HG03045 (cell line): ENCODE measurements at regions not wholly inside any gene's neighbourhood (a gene's known extent, or its start where the extent isn't known, plus 50 kb on each side); places are given as distances from the start of the nearest gene placed in this dataset.

ENCODE experiments used
- ATAC-seq: cut with Tn5 transposase; IDR thresholded peaks from one replicate; pipeline ENCODE4 v1.9.1; 2021; ENCODE audit warnings: mild to moderate bottlenecking, moderate library complexity; ENCODE audit not compliant: unreplicated experiment

DNA sequence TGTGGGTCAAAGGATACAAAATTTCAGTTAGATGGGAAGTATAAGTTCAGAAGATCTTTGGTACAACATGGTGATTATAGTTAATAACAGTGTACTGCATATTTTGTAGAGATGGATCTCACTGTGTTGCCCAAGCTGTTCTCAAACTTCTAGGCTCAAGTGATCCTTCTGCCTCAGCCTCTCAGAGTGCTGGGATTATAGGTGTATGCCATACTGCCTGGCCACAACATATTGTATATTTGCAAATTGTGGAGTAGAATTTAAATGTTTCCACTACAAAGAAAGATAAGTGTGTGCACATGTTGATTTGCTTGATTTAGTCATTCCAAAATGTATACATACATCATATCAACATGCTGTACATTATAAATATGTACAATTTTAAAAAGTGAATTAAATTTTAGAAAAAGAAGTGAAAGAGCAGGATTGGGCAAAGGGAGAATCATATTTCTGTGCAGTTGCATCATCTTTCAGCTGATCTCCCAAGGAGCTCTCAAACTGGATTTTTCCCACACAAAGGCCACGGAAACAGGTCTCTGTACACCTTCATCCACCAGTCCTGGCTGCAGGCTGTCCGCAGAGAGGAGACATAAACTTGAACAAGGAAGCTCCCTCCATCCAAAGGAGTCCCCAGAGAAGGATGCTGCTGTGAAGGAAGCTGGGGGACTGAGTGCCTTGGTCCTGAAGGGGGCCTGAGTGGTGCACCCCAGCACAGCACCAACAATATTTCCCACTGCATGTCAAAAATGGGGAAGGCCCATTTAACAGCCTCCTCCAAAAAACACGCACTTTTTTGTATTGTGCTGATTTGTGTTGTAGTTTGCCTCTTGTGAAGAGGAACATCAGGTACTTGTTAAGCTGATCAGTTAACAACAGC lies 217.1 kb upstream of the GHITM start:
- no peak for ATAC-seq

DNA sequence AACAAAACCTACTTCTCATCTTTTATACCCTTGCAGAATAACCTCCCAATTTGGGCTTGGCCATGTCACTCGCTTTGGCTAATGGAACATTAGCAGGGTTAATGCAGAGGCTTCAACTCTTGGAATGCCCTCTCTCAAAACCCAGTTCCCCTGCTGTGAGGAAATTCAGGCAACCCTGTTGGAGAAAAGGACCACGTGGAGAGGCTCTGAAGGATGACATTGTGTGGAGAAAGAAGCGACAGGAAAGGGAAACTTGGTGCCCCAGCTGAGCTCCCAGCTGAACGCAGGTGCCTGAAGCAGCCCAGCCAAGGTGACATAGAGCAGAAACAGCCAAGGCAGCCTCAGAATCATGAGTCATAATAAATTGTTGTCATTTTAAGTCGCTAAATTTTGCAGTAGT lies 214.2 kb upstream of the GHITM start:
- ATAC-seq = no peak

DNA sequence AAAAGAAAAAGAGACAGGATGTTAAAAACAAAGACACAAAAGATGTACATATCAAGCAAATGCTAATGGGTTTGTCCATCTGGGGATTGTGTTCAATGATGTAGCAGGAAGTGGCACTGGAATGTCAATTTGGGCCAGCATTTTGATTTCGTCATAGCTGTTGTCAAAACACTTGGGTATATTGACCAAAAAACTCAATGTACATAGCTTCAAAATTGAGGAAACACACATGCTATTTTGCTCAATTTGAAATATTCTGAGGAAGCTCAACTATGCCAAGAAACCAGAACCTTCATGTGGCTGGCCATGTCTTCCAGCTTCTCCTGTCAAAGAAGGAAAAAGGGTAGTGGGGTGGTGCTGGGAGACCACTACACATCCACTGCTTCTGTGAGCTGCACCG lies 212.7 kb upstream of the GHITM start:
- ATAC-seq = no peak

DNA sequence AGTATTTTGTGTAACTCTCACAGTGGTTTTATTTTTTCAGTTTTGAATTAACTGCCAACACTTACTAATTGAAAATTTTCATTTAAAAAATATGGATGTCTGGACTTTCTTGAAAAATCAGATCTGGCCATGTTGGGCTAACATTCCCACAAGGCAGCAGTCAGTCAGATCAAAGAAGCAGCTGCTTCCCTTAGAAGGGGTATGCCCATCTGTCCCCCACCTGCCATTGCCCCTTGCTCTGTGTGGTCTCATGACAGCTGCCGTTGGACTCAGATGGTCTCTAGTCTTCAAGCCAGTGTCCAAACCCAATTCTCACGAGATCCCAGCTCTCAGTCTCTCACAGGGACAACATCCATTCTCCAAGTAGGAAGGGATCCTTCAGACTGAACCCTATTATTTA lies 212.1 kb upstream of the GHITM start:
- no peak for ATAC-seq

DNA sequence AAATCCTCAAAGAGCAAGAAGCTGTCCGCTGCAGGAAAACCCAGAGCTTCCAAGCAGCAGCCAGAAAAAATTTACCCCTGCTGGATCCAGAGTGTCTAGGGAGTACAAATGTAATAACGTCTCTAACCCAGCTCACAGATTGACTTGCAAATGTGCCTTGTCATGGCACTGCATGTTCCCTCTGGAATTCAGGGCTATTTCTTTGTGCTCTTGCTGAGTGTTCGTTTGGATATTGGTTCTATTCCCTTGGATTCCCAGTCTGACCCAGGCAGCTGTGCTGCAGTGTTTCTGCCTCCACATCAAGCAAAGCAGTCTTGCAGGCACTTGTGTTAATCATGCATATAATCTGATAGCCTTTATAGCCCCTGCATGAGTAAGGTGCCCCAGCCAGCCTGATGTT lies 209.9 kb upstream of the GHITM start:
- ATAC-seq = no peak

DNA sequence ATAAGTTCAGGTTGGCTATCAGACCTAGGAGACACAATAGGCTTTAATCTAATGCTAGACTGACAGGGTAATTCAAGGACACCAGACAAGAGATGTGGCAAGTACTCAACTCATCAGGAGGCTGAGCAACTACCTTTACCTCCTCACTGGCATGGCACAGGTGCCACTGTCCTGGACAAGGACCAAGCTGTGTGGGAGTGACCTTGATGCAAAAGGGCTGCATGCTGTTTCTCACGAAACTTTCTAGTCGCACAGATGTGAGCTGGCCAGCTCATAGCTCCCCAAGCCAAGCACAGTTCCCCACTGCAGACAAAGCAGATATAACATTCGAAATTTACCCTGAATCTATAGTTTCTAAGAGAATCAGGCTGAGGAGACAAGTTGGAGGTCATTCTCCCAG lies 207.6 kb upstream of the GHITM start:
- no peak for ATAC-seq

DNA sequence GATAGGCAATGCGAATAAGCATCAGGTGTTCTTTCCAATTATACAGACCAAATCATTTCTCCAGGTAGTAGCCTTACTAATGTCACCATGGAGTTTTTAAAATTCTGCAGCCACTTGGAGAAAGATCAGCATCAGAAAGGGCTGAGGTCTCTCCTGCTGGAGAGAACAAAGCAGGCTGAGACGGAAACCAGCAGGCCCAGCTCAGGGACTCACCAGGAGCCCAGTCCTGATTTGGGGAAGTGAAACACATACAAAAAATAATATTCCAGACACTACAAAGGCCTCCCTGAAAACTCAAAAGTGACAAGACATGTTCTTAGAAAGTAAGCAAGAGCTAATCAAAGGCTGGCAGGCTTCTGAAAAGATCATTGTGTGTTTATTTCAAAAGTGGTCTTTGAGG lies 207.1 kb upstream of the GHITM start:
- ATAC-seq = no peak

- no peak for ATAC-seq
Measured at GRCh38 chr10:83934062-83934461, 205.2 kb upstream of the GHITM start.

GRCh38 chr10:83934641-83935338 lies 204.5 kb upstream of the GHITM start:
- ATAC-seq = no peak

DNA sequence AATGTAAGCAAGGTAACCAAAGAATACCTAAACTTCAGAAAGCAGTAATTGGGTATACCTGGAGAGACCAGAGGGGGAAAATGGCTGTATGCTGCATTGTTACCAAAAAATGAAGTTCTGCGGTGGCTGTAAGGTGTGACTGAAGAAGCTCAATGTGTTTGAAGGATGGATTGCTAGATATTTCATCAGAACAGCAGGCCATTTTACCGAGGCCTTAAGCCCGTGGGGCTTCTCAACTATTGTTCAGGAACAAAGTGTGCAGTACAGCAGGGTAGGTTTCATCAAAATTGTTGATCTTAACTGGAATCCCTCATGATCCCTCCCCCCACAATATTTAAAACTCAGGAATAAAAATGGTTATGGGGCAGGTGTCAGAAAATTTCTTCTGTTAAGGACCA lies 204.0 kb upstream of the GHITM start:
- no peak for ATAC-seq

DNA sequence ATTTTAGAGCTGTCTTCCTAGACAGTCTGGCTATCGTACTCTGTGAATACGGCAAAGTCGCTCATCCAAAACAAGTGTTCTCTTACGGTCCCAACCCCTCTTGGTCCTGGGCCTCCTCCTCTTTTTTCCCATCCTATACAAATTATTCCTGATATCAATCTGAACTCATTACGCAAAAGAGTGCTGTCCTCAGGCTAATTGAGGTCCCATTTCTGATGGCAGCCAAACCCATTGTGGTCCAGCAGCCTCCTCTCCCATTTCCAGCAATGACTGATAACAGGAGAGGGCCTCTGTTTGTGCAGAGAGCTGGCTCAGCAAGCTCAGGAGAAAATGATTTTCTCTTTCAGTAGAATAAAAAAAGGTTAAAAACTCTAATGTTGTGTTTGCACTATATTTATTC lies 203.4 kb upstream of the GHITM start:
- no peak for ATAC-seq

DNA sequence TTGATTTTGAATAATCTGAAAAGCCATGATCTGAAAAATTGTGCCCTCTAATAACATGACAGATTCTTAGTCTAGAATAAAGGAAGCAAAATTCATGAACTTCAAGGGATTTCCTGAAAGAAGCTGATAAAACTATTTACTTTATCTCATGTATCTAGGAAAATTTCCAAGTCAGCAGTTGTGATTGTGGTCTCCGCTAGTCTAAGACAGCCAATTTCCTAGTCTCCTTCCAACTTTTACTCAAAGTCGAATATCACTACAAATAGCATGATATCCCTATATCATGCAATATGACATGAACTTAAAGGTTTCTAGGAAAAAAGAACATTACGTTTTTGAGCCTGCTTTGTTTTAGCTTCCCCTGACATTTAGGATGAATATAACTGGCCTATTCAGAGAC lies 202.1 kb upstream of the GHITM start:
- no peak for ATAC-seq

- no peak for ATAC-seq
Measured at GRCh38 chr10:83937826-83938225, 201.5 kb upstream of the GHITM start.

GRCh38 chr10:83941189-83941588 lies 198.1 kb upstream of the GHITM start:
- ATAC-seq = no peak

- no peak for ATAC-seq
Measured at GRCh38 chr10:83942410-83942809, 196.9 kb upstream of the GHITM start.

DNA sequence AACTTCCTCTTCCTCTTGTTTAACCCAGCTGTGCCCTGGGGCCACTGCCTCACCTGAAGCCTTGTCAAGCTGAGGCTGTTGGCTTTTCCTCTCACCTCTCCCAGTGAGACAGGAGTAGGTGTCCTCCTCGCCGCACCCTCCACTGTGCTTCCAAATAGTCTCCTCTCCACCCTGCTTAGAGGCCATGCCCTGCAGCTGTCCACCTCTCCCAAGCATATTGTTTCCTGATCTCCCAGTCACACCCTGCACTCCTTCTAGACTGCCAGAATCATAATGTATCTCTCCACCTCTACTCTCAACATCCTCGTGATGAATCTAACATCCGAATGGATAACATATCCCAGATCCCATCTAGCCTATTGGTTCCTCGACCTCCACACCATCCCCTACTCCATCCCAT lies 196.3 kb upstream of the GHITM start:
- ATAC-seq = no peak

GRCh38 chr10:83943920-83944319 lies 195.4 kb upstream of the GHITM start:
- no peak for ATAC-seq

DNA sequence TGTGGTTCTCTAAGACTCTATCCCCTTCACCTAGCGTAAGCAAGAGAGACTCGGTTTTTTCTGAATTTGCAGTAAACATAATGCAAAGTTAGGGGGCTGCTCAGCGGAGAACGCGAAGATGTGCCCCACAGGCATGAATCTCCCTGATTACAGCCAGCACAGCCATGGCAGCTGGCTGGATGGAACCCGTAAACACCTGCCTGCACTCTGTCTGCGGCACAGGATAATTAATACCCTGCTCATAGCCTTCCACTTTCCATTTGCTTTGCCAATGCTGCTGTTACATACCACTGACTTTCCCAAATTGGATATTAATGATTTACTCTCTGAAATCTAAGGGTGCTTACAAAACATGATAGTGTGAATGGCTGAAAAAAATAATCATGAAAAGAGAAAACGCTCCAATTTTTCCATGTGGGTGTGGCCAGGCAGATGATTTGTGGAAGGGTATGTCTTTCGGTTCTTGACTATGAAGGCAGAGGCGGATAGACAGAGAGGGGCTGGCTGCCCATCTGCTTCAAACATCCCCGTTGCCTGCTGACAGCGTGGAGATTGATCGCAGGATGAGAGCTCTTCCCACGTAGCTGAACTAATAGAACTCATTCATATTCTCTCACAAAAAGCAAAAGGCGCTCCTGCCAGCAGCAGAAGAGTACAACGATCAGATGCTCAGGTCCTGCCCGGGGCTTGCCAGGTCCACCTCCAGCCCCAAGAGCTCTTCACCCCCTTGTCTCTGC lies 193.2 kb upstream of the GHITM start:
- no peak for ATAC-seq

- no peak for ATAC-seq
Measured at GRCh38 chr10:83952314-83952713, 187.0 kb upstream of the GHITM start.

GRCh38 chr10:83953589-83953988 lies 185.7 kb upstream of the GHITM start:
- ATAC-seq = no peak

DNA sequence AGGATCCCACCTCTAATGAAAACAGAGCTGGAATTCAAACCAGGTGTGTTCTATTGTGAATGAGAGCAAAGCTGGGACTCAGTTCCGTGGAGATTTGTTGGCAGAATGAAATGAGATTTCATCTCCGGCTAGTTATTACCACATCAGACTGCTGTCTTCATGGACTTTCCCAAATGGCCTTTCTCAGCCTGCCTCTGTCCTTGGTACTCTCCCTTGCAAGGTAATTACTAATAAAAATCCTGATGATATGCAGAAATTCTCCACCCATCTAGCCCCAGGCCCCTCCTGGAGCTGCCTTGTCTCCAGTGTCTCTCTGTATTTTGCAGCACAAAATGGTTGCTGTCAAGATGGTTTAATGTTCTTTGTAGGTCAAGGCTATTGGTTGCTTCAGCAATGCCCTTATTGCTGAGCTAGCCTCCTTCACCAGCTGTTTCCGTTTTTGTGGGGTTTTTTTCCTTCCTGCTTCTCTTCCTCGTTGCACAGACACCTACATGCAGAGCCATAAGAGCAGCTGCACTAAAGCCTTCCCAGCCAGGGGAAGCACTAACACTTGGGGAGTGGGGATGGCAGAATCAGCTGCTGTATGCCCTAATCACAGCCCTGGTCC lies 185.0 kb upstream of the GHITM start:
- no peak for ATAC-seq
